GM18511 (cell line): ENCODE measurements at regions not wholly inside any gene's neighbourhood (a gene's known extent, or its start where the extent isn't known, plus 50 kb on each side); places are given as distances from the start of the nearest gene placed in this dataset.

ENCODE experiments used
- ATAC-seq: cut with Tn5 transposase; IDR thresholded peaks from one replicate; pipeline ENCODE4 v1.9.1; 2021; ENCODE audit warnings: mild to moderate bottlenecking, moderate library complexity; ENCODE audit not compliant: unreplicated experiment

GRCh38 chr10:76667408-76668370 is 969.9 kb downstream of the KCNMA1 start:
- no peak for ATAC-seq

GRCh38 chr10:76666891-76667290 is 970.7 kb downstream of the KCNMA1 start:
- no peak for ATAC-seq

- ATAC-seq = no peak
Measured at GRCh38 chr10:76665029-76665428, 972.6 kb downstream of the KCNMA1 start.

- no peak for ATAC-seq
Measured at GRCh38 chr10:76657337-76658012, 980.1 kb downstream of the KCNMA1 start.

GRCh38 chr10:76651154-76651553 is 986.5 kb downstream of the KCNMA1 start:
- no peak for ATAC-seq

GRCh38 chr10:76649723-76650127 is 987.9 kb downstream of the KCNMA1 start:
- ATAC-seq = no peak

- ATAC-seq = no peak
Measured at GRCh38 chr10:76649254-76649653, 988.4 kb downstream of the KCNMA1 start.

- no peak for ATAC-seq
Measured at GRCh38 chr10:76647301-76647700, 990.3 kb downstream of the KCNMA1 start.

GRCh38 chr10:76645341-76645740 is 992.3 kb downstream of the KCNMA1 start:
- ATAC-seq = no peak

- no peak for ATAC-seq
Measured at GRCh38 chr10:76644476-76644875, 993.1 kb downstream of the KCNMA1 start.

GRCh38 chr10:76643511-76643911 is 994.1 kb downstream of the KCNMA1 start:
- no peak for ATAC-seq

- ATAC-seq = no peak
Measured at GRCh38 chr10:76642358-76642757, 995.2 kb downstream of the KCNMA1 start.

GRCh38 chr10:76641215-76641614 is 996.4 kb downstream of the KCNMA1 start:
- no peak for ATAC-seq

- no peak for ATAC-seq
Measured at GRCh38 chr10:76640806-76641205, 996.8 kb downstream of the KCNMA1 start.

- no peak for ATAC-seq
Measured at GRCh38 chr10:76632767-76633051, 1004.9 kb downstream of the KCNMA1 start.

- ATAC-seq = no peak
Measured at GRCh38 chr10:76631884-76632766, 1005.5 kb downstream of the KCNMA1 start.

- no peak for ATAC-seq
Measured at GRCh38 chr10:76631036-76631670, 1006.5 kb downstream of the KCNMA1 start.

- no peak for ATAC-seq
Measured at GRCh38 chr10:76628801-76629200, 1008.8 kb downstream of the KCNMA1 start.

GRCh38 chr10:76626386-76626785 is 1011.2 kb downstream of the KCNMA1 start:
- ATAC-seq = no peak

GRCh38 chr10:76624470-76624869 is 1013.1 kb downstream of the KCNMA1 start:
- ATAC-seq = peak; percentile 81
